ENCODE measurements at regions not wholly inside any gene's neighbourhood (a gene's known extent, or its start where the extent isn't known, plus 50 kb on each side); places are given as distances from the start of the nearest gene placed in this dataset.

GRCh38 chr10:10403762-10404161 lies 613.9 kb upstream of the CELF2 start:
- no peak overlapping the region for H2AFZ ChIP-seq (replicated peaks; ENCODE audit: low read length, poor library complexity)
- H3K9me1 ChIP-seq (ENCODE audit: insufficient read depth, low read length) = no peaks in the 10 kb centered on the region
- peaks cover 2% of the 10 kb centered on the region; the same call in 1 of the 2 replicates for H3K4me1 ChIP-seq (ENCODE audit: control insufficient read depth, insufficient read depth, low read length)
- no peak overlapping the region for H3K4ac ChIP-seq (ENCODE audit: low read depth, low read length)
- H2BK15ac ChIP-seq (ENCODE audit: low read depth, low read length) = no peak overlapping the region
- H3K4me3 ChIP-seq (ENCODE audit: insufficient read depth, low read depth, low read length) = no peak overlapping the region
- TF ChIP-seq CEBPB (IDR thresholded peaks at IDR 0.05; ENCODE audit: low read depth, low read length) (peak; percentile 29; the same call in 1 of the 2 replicates), ELK1 (IDR thresholded peaks at IDR 0.05; ENCODE audit: borderline replicate concordance, low read depth, low read length) (no peak)
- H2AK9ac ChIP-seq (replicated peaks; ENCODE audit: low read depth, low read length, poor library complexity) = no peak overlapping the region
- H2BK120ac ChIP-seq (ENCODE audit: low read depth, low read length) = no peak overlapping the region
- ChIA-PET POLR2A (ENCODE audit: unreplicated experiment) (no interaction called here), CTCF (no interaction called here)
- no peaks in the 10 kb centered on the region for H4K20me1 ChIP-seq (ENCODE audit: insufficient read depth, low read length)
- dilution Hi-C loops (cut with HindIII; ENCODE audit: low sequenced_read_pairs, unreplicated experiment) = no loop called here
- H3K27me3 ChIP-seq (ENCODE audit: control insufficient read depth, insufficient read depth, low read length) = no peaks in the 10 kb centered on the region
- H3K56ac ChIP-seq (ENCODE audit: extremely low read depth, insufficient read depth, low read length) = no peak overlapping the region
- no peak overlapping the region for H2BK5ac ChIP-seq (ENCODE audit: low read depth, low read length, poor library complexity, severe bottlenecking)
- in situ Hi-C loops (cut with MboI; ENCODE audit: low sequenced_read_pairs) = no loop called here
- H4K5ac ChIP-seq (ENCODE audit: low read depth, low read length) = no peak overlapping the region
- intact Hi-C loops (cut with micrococcal nuclease) = no loop called here
- H3K14ac ChIP-seq (replicated peaks; ENCODE audit: low read depth, low read length) = no peak overlapping the region
- H2BK20ac ChIP-seq (ENCODE audit: low read depth, low read length) = no peak overlapping the region
- no peak overlapping the region for H4K91ac ChIP-seq (ENCODE audit: insufficient read depth, low read depth, low read length)
- H3K9me3 ChIP-seq (ENCODE audit: control insufficient read depth, insufficient read depth, low read length) = peaks cover 2% of the 10 kb centered on the region; the same call in 1 of the 2 replicates
- H3K23ac ChIP-seq (ENCODE audit: low read depth, low read length) = no peak overlapping the region
- H3K9ac ChIP-seq (ENCODE audit: low read depth, low read length) = no peak overlapping the region
- H3K79me1 ChIP-seq (ENCODE audit: low read depth in 1 of 2, low read length in 2 of 2) = no peaks in the 10 kb centered on the region
- WGBS, 2 experiments (ENCODE audit: extremely low coverage in 2 of 2, insufficient read length in 1 of 2) = no CpG with 5 or more reads among the region's 1 CpG
- H3K18ac ChIP-seq (ENCODE audit: low read depth, low read length) = peak overlapping the region; percentile 44; the same call in 1 of the 2 replicates
- peak; percentile 70 for DNase-seq
- peak; percentile 77 for ATAC-seq (ENCODE audit: low read depth)
- no peak overlapping the region for H3K4me2 ChIP-seq (ENCODE audit: low read depth, low read length)
- H4K8ac ChIP-seq (ENCODE audit: low read depth in 2 of 2, low read length in 2 of 2) = no peak overlapping the region
- BruUV-seq (replicated peaks) = no TSS peak
- H3K36me3 ChIP-seq (ENCODE audit: control insufficient read depth, insufficient read depth, low read length) = no peaks in the 10 kb centered on the region
- no peak overlapping the region for H2AK5ac ChIP-seq (ENCODE audit: low read depth, low read length)
- no peak overlapping the region for H3K27ac ChIP-seq (ENCODE audit: insufficient read depth, low read length)

Data from IMR-90 (cell line).